GM12891 (cell line): ENCODE measurements at regions not wholly inside any gene's neighbourhood (a gene's known extent, or its start where the extent isn't known, plus 50 kb on each side); places are given as distances from the start of the nearest gene placed in this dataset.
"Not testable (repeated sequence)": the region's sequence is repeated elsewhere in the genome, so short reads cannot be mapped to it uniquely, and the experiment has no call there.

Source experiments
- PAX5 ChIP-seq: IDR thresholded peaks from 2 replicates; pipeline ENCODE4 v1.6.1; 2011; ENCODE audit warnings: low read length, moderate library complexity, mild to moderate bottlenecking; ENCODE audit not compliant: insufficient read depth, severe bottlenecking
- POLR2A ChIP-seq: IDR thresholded peaks from 2 replicates; pipeline ENCODE4 v1.6.1; 2011; ENCODE audit warnings: low read depth, low read length, control low read depth
- POLR2AphosphoS5 ChIP-seq: IDR thresholded peaks from 2 replicates; pipeline ENCODE4 v1.6.1; 2011; ENCODE audit warnings: low read depth, low read length, control low read depth
- SPI1 ChIP-seq: IDR thresholded peaks from 2 replicates; pipeline ENCODE4 v1.6.1; 2011; ENCODE audit warnings: low read depth, low read length, control low read depth
- TAF1 ChIP-seq: IDR thresholded peaks from 2 replicates; pipeline ENCODE4 v1.6.1; 2011; ENCODE audit warnings: low read depth, low read length, control low read depth

DNA sequence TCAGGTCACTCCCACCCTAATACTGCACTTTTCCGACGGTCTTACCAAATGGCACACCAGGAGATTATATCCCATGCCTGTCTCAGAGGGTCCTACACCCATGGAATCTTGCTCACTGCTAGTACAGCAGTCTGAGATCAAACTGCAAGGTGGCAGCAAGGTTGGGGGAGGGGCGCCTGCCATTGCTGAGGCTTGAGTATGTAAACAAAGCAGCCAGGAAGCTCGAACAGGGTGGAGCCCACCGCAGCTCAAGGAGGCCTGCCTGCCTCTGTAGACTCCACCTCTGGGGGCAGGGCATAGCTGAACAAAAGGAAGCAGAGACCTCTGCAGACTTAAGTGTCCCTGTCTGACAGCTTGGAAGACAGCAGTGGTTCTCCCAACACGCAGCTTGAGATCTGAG, 57.5 kb upstream of the DNAJC1 start:
- TF ChIP-seq SPI1, POLR2A, POLR2AphosphoS5, TAF1, PAX5: not testable (repeated sequence)
